SH-SY5Y (cell line): ENCODE measurements at regions not wholly inside any gene's neighbourhood (a gene's known extent, or its start where the extent isn't known, plus 50 kb on each side); places are given as distances from the start of the nearest gene placed in this dataset.

Source experiments
- GATA2 ChIP-seq: IDR thresholded peaks from 2 replicates; pipeline ENCODE4 v1.6.1; 2011; ENCODE audit warnings: mild to moderate bottlenecking, low read depth, low read length
- GATA3 ChIP-seq: IDR thresholded peaks from 2 replicates; pipeline ENCODE4 v1.6.1; 2011; ENCODE audit warnings: low read depth, mild to moderate bottlenecking, low read length, moderate library complexity

GRCh38 chr12:85644508-85644907 is 191.7 kb downstream of the RASSF9 start:
- TF ChIP-seq GATA2, result no peak
- no peak for TF ChIP-seq GATA3

GRCh38 chr12:85653731-85654455 is 182.3 kb downstream of the RASSF9 start:
- TF ChIP-seq GATA2, result no peak
- TF ChIP-seq GATA3, result no peak

- TF ChIP-seq GATA3 (no peak), GATA2 (no peak)
Measured at GRCh38 chr12:85654456-85654840, 181.8 kb downstream of the RASSF9 start.

- TF ChIP-seq GATA3, result no peak
- TF ChIP-seq GATA2, result no peak
Measured at GRCh38 chr12:85656561-85656960, 179.6 kb downstream of the RASSF9 start.

- TF ChIP-seq GATA3, result no peak
- no peak for TF ChIP-seq GATA2
Measured at GRCh38 chr12:85657251-85657650, 179.0 kb downstream of the RASSF9 start.

GRCh38 chr12:85657836-85658630 is 178.2 kb downstream of the RASSF9 start:
- no peak for TF ChIP-seq GATA2
- no peak for TF ChIP-seq GATA3

GRCh38 chr12:85659754-85660530 is 176.3 kb downstream of the RASSF9 start:
- TF ChIP-seq GATA2 (no peak), GATA3 (no peak)

- TF ChIP-seq GATA3, result no peak
- no peak for TF ChIP-seq GATA2
Measured at GRCh38 chr12:85661461-85662206, 174.6 kb downstream of the RASSF9 start.

GRCh38 chr12:85662207-85662602 is 174.0 kb downstream of the RASSF9 start:
- TF ChIP-seq GATA2 (no peak), GATA3 (no peak)

- no peak for TF ChIP-seq GATA2
Measured at GRCh38 chr12:85663631-85664030, 172.6 kb downstream of the RASSF9 start.

GRCh38 chr12:85664429-85664828 is 171.8 kb downstream of the RASSF9 start:
- no peak for TF ChIP-seq GATA3
- no peak for TF ChIP-seq GATA2

- TF ChIP-seq GATA2 (no peak), GATA3 (no peak)
Measured at GRCh38 chr12:85669911-85670310, 166.3 kb downstream of the RASSF9 start.

GRCh38 chr12:85672436-85672835 is 163.8 kb downstream of the RASSF9 start:
- TF ChIP-seq GATA3, result no peak
- no peak for TF ChIP-seq GATA2

GRCh38 chr12:85673921-85674420 is 162.2 kb downstream of the RASSF9 start:
- TF ChIP-seq GATA3, result no peak
- no peak for TF ChIP-seq GATA2
